Endodermal cell (in vitro differentiated cells): ENCODE measurements at regions not wholly inside any gene's neighbourhood (a gene's known extent, or its start where the extent isn't known, plus 50 kb on each side); places are given as distances from the start of the nearest gene placed in this dataset.

Experiments
- DNase-seq: peaks from one replicate; pipeline ENCODE4 v3.0.0-alpha.2; 2017
- H3K27ac ChIP-seq: 2 replicates; pipeline ENCODE4 v1.5.1; 2013; ENCODE audit warnings: mild to moderate bottlenecking, low read depth, low read length, moderate library complexity
- H3K27me3 ChIP-seq: 2 replicates; pipeline ENCODE4 v1.6.1; 2013; ENCODE audit warnings: mild to moderate bottlenecking, low read length, moderate library complexity; ENCODE audit not compliant: insufficient read depth, control insufficient read depth, poor library complexity, severe bottlenecking
- H3K36me3 ChIP-seq: 2 replicates; pipeline ENCODE4 v1.7.0; 2013; ENCODE audit warnings: mild to moderate bottlenecking, low read length, moderate library complexity; ENCODE audit not compliant: control insufficient read depth, insufficient read depth
- H3K4me1 ChIP-seq: one replicate; pipeline ENCODE4 v1.7.0; 2013; ENCODE audit warnings: low read length; ENCODE audit not compliant: control insufficient read depth, insufficient read depth
- H3K4me3 ChIP-seq: 2 replicates; pipeline ENCODE4 v1.5.1; 2013; ENCODE audit warnings: mild to moderate bottlenecking, low read length, moderate library complexity
- H3K9ac ChIP-seq: 2 replicates; pipeline ENCODE4 v1.6.1; 2013; ENCODE audit warnings: mild to moderate bottlenecking, low read length, moderate library complexity; ENCODE audit not compliant: poor library complexity, severe bottlenecking; ENCODE audit errors: extremely low read depth
- H3K9me3 ChIP-seq: 2 replicates; pipeline ENCODE4 v1.6.1; 2013; ENCODE audit warnings: mild to moderate bottlenecking, low read length, moderate library complexity; ENCODE audit not compliant: control insufficient read depth
- H3K27ac Mint-ChIP-seq: 2 replicates; pipeline ENCODE4 v1.8.0; 2020; ENCODE audit warnings: mixed read lengths
- H3K27me3 Mint-ChIP-seq: 2 replicates; pipeline ENCODE4 v1.8.0; 2021; ENCODE audit warnings: mild to moderate bottlenecking, mixed read lengths; ENCODE audit not compliant: insufficient read depth
- H3K36me3 Mint-ChIP-seq: 2 replicates; pipeline ENCODE4 v1.8.0; 2020; ENCODE audit warnings: low read depth, mixed read lengths
- H3K4me1 Mint-ChIP-seq: 2 replicates; pipeline ENCODE4 v1.8.0; 2020; ENCODE audit warnings: mixed read lengths
- H3K4me3 Mint-ChIP-seq: 2 replicates; pipeline ENCODE4 v1.8.0; 2020; ENCODE audit warnings: mild to moderate bottlenecking, moderate library complexity, mixed read lengths
- H3K9me3 Mint-ChIP-seq: 2 replicates; pipeline ENCODE4 v1.8.0; 2020; ENCODE audit warnings: mild to moderate bottlenecking, mixed read lengths
- WGBS, 2 experiments: methylation state at CpG; one replicate each; pipeline versions ENCODE4 v1.1.5 to v1.1.7; 2013; ENCODE audit warnings: missing lambda C conversion rate in 2 of 2, mixed read lengths in 1 of 2; ENCODE audit not compliant: insufficient coverage in 1 of 2, insufficient read length in 1 of 2; 5-methylcytosine and 5-hydroxymethylcytosine counted together
- TF ChIP-seq, protein P1 (sequence below): fragments of 200-600 bp; sonication (generic); conservative IDR thresholded peaks from 2 replicates; pipeline ENCODE4 v1.5.0; 2021; ENCODE audit warnings: antibody characterized with exemption, mild to moderate bottlenecking

DNA sequence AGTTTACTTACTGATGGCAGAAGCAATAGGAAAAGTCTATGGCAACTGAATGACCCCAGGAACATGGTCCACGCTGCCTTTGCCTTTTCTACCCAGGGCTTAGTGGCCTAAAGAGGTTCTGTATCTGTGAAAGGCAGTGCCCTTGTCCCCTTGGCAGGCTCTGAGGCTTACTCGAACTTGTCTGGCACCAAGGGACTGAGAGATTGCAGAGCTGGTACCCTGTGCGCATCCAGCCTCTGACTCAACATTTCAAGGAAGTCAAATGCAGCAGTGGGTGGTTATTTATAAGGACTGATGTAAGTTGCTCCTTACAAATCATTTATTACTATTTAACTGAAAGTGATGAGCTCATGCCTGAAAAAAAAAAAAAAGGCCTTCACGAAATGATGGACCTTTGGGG, 299.9 kb upstream of the MYOCD start:
- Histone ChIP-seq H3K9ac (no peak overlapping the region), H3K4me1 (no peaks in the 10 kb centered on the region), H3K9me3 (no peaks in the 10 kb centered on the region), H3K36me3 (no peaks in the 10 kb centered on the region), H3K4me3 (no peak overlapping the region), H3K27ac (no peak overlapping the region), H3K27me3 (no peaks in the 10 kb centered on the region)
- H3K27ac Mint-ChIP-seq = no peak overlapping the region
- no peaks in the 10 kb centered on the region for H3K27me3 Mint-ChIP-seq
- H3K4me1 Mint-ChIP-seq = no peaks in the 10 kb centered on the region
- no peaks in the 10 kb centered on the region for H3K36me3 Mint-ChIP-seq
- no peak overlapping the region for H3K4me3 Mint-ChIP-seq
- TF ChIP-seq, protein P1, sequence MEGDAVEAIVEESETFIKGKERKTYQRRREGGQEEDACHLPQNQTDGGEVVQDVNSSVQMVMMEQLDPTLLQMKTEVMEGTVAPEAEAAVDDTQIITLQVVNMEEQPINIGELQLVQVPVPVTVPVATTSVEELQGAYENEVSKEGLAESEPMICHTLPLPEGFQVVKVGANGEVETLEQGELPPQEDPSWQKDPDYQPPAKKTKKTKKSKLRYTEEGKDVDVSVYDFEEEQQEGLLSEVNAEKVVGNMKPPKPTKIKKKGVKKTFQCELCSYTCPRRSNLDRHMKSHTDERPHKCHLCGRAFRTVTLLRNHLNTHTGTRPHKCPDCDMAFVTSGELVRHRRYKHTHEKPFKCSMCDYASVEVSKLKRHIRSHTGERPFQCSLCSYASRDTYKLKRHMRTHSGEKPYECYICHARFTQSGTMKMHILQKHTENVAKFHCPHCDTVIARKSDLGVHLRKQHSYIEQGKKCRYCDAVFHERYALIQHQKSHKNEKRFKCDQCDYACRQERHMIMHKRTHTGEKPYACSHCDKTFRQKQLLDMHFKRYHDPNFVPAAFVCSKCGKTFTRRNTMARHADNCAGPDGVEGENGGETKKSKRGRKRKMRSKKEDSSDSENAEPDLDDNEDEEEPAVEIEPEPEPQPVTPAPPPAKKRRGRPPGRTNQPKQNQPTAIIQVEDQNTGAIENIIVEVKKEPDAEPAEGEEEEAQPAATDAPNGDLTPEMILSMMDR = no peak
- WGBS, 2 experiments = 94 to 100% methylated on average over 2 to 3 of the region's 4 CpGs
- H3K9me3 Mint-ChIP-seq = peaks cover 8% of the 10 kb centered on the region
- no peak for DNase-seq

DNA sequence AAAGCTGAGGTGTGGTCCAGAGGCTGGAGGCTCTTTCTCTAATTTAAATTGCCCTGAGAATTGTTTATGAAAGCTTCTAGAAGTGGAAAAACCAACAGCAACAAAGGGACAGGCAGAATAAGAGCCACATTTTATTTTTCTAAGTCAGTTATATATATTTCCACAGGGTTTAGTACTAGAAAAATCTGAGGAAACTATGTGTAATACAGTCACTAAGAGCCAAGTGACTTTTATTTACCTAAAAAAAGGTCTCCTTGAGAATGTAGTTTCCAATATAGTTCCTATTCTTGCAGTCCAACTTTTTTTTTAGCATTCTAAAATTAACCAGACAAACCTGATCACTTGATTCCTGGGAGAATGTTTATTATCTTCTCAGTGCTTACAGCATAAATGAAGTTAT, 296.6 kb upstream of the MYOCD start:
- TF ChIP-seq, protein P1 = no peak
- H3K27ac ChIP-seq = no peak overlapping the region
- Mint-ChIP-seq H3K27ac (no peak overlapping the region), H3K9me3 (peaks cover 5% of the 10 kb centered on the region), H3K27me3 (no peaks in the 10 kb centered on the region), H3K36me3 (no peaks in the 10 kb centered on the region), H3K4me1 (no peaks in the 10 kb centered on the region), H3K4me3 (no peak overlapping the region)
- no peaks in the 10 kb centered on the region for H3K27me3 ChIP-seq
- no peak overlapping the region for H3K4me3 ChIP-seq
- no peak overlapping the region for H3K9ac ChIP-seq
- DNase-seq = no peak
- no peaks in the 10 kb centered on the region for H3K9me3 ChIP-seq
- no peaks in the 10 kb centered on the region for H3K36me3 ChIP-seq
- H3K4me1 ChIP-seq = no peaks in the 10 kb centered on the region

DNA sequence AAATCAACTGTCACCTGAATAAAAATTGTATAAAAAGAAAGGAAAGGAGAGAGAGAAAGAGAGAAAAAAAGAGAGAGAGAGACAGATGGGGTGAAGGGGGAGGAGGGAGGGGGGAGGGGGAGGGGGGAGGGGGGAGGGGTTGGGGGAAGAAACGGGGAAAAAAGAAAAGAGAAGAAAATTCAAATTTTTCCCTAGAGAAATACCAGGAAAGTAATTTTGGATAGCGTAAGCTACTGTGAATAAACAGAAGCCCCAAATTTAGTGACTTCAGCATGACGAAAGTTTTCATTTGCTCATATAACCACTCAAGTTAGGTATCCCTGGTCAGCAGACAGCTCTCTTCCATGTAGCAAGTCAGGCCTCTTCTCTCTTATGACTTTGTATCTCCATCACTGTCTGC, 289.4 kb upstream of the MYOCD start:
- no peak overlapping the region for H3K4me3 ChIP-seq
- no peaks in the 10 kb centered on the region for H3K4me1 ChIP-seq
- no peaks in the 10 kb centered on the region for H3K36me3 ChIP-seq
- H3K9me3 Mint-ChIP-seq = peaks cover 15% of the 10 kb centered on the region
- no peak for DNase-seq
- H3K27ac ChIP-seq = no peak overlapping the region
- WGBS, 2 experiments = 95 to 99% methylated on average over 2 of the region's 3 CpGs
- H3K9me3 ChIP-seq = peaks cover 27% of the 10 kb centered on the region
- H3K9ac ChIP-seq = no peak overlapping the region
- H3K36me3 Mint-ChIP-seq = peaks cover 3% of the 10 kb centered on the region
- no peaks in the 10 kb centered on the region for H3K27me3 ChIP-seq
- no peak overlapping the region for H3K27ac Mint-ChIP-seq
- H3K4me3 Mint-ChIP-seq = no peak overlapping the region
- TF ChIP-seq, protein P1 = no peak
- peaks cover 7% of the 10 kb centered on the region for H3K4me1 Mint-ChIP-seq
- H3K27me3 Mint-ChIP-seq = no peaks in the 10 kb centered on the region
